ENCODE measurements at regions not wholly inside any gene's neighbourhood (a gene's known extent, or its start where the extent isn't known, plus 50 kb on each side); places are given as distances from the start of the nearest gene placed in this dataset.

DNA sequence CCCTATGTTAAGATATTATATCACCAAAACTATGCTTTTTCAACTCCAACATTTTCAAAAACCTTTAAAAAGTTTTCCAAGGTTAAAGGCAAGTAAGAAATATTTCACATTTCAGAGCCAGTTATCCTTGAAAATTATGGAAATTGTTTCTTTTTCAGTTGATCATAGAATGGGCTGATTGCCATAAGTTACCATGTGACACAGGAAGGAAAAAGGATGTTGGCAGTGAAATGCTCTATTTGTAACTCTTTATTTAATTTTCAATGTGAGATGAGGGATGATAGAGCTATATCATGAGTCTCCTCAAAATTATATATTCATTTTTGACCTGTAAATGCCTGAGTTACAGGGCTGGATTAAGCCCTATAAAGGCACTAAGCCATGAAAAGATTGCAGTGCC is 93.0 kb upstream of the PLS3 start:
- H4K20me1 ChIP-seq (ENCODE audit: low read length), result no peaks in the 10 kb centered on the region
- H3K36me3 ChIP-seq (ENCODE audit: low read depth, low read length), result no peaks in the 10 kb centered on the region
- no peaks in the 10 kb centered on the region for H3K4me1 ChIP-seq (ENCODE audit: insufficient read depth, low read length)
- no peak for TF ChIP-seq EZH2phosphoT487 (IDR thresholded peaks at IDR 0.05; ENCODE audit: borderline replicate concordance, low read length)
- TF ChIP-seq, protein P1, sequence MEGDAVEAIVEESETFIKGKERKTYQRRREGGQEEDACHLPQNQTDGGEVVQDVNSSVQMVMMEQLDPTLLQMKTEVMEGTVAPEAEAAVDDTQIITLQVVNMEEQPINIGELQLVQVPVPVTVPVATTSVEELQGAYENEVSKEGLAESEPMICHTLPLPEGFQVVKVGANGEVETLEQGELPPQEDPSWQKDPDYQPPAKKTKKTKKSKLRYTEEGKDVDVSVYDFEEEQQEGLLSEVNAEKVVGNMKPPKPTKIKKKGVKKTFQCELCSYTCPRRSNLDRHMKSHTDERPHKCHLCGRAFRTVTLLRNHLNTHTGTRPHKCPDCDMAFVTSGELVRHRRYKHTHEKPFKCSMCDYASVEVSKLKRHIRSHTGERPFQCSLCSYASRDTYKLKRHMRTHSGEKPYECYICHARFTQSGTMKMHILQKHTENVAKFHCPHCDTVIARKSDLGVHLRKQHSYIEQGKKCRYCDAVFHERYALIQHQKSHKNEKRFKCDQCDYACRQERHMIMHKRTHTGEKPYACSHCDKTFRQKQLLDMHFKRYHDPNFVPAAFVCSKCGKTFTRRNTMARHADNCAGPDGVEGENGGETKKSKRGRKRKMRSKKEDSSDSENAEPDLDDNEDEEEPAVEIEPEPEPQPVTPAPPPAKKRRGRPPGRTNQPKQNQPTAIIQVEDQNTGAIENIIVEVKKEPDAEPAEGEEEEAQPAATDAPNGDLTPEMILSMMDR (conservative IDR thresholded peaks at IDR 0.05; ENCODE audit: low read depth, low read length), result no peak
- TF ChIP-seq EZH2 (IDR thresholded peaks at IDR 0.05; ENCODE audit: low read length, unreplicated experiment), result no peak
- ATAC-seq (no peak), DNase-seq (no peak)
- no peak overlapping the region for H2AFZ ChIP-seq (ENCODE audit: low read length)
- H3K9ac ChIP-seq (ENCODE audit: low read length), result no peak overlapping the region
- no peak overlapping the region for H3K4me2 ChIP-seq (ENCODE audit: low read length)
- H3K9me3 ChIP-seq (ENCODE audit: low read length), result no peaks in the 10 kb centered on the region
- no TSS peak for BruUV-seq (replicated peaks)
- no peaks in the 10 kb centered on the region for H3K9me2 ChIP-seq (replicated peaks; ENCODE audit: low read length)
- no peaks in the 10 kb centered on the region for H3K79me2 ChIP-seq (ENCODE audit: low read length)
- H3K27ac ChIP-seq (ENCODE audit: low read length), result no peak overlapping the region
- no peaks in the 10 kb centered on the region for H3K27me3 ChIP-seq (ENCODE audit: low read length)
- no peak overlapping the region for H3K4me3 ChIP-seq (ENCODE audit: low read length)
- intact Hi-C loops (cut with micrococcal nuclease), result no loop called here
- CTCF ChIA-PET, result no interaction called here
- H3F3A ChIP-seq (ENCODE audit: low read length, unreplicated experiment), result no peaks in the 10 kb centered on the region
- POLR2A ChIA-PET (ENCODE audit: unreplicated experiment), result no interaction called here

DNA sequence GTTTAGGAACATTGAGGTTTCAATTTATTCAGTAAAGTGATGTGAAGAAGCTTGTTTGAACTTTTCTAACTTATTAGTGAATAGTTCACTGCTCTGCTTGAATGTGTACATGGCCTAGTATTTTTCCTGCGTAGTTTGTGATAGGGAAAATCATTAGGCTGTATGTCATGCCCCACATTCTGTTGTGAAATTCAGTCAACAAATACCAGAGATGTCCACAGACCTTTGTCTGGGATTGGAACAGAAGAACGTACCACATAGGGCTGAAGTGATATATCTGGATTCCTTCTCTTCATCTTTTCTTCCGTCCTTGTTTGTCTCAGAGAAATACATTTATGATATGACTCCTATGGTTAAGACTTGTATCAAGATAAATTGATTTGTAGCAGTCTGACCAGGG is 88.8 kb upstream of the PLS3 start:
- POLR2A ChIA-PET (ENCODE audit: unreplicated experiment), result no interaction called here
- Histone ChIP-seq H3K79me2 (ENCODE audit: low read length) (no peaks in the 10 kb centered on the region), H3K27me3 (ENCODE audit: low read length) (no peaks in the 10 kb centered on the region), H3K4me3 (ENCODE audit: low read length) (no peak overlapping the region), H3K9ac (ENCODE audit: low read length) (no peak overlapping the region), H3K27ac (ENCODE audit: low read length) (no peak overlapping the region), H4K20me1 (ENCODE audit: low read length) (no peaks in the 10 kb centered on the region), H2AFZ (ENCODE audit: low read length) (no peak overlapping the region), H3F3A (ENCODE audit: low read length, unreplicated experiment) (no peaks in the 10 kb centered on the region), H3K36me3 (ENCODE audit: low read depth, low read length) (no peaks in the 10 kb centered on the region), H3K4me2 (ENCODE audit: low read length) (no peak overlapping the region), H3K9me3 (ENCODE audit: low read length) (no peaks in the 10 kb centered on the region), H3K9me2 (replicated peaks; ENCODE audit: low read length) (no peaks in the 10 kb centered on the region), H3K4me1 (ENCODE audit: insufficient read depth, low read length) (no peaks in the 10 kb centered on the region)
- no TSS peak for BruUV-seq (replicated peaks)
- intact Hi-C loops (cut with micrococcal nuclease), result no loop called here
- DNase-seq (no peak), ATAC-seq (no peak)
- TF ChIP-seq EZH2phosphoT487 (IDR thresholded peaks at IDR 0.05; ENCODE audit: borderline replicate concordance, low read length) (no peak), EZH2 (IDR thresholded peaks at IDR 0.05; ENCODE audit: low read length, unreplicated experiment) (no peak)
- TF ChIP-seq, protein P1 (conservative IDR thresholded peaks at IDR 0.05; ENCODE audit: low read depth, low read length), result no peak
- CTCF ChIA-PET, result no interaction called here

DNA sequence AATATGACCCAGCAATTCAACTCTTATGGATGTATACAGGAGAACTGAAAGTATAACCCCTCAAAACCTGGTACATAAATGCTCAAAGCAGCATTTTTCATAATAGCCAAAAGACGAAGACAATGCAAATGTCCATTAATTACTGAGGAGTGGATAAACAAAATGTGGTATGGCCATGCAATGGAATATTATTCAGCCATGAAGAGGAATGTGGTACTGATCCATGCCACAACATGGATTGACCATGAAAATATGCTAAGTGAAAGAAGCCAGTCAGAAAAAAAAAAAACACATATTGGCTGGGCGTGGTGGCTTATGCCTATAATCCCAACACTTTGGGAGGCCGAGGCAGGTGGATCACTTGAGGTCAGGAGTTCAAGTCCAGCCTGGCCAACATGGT is 74.5 kb upstream of the PLS3 start:
- ChIA-PET CTCF (no interaction called here), POLR2A (ENCODE audit: unreplicated experiment) (no interaction called here)
- H3K9ac ChIP-seq (ENCODE audit: low read length), result no peak overlapping the region
- no peaks in the 10 kb centered on the region for H3K9me3 ChIP-seq (ENCODE audit: low read length)
- intact Hi-C loops (cut with micrococcal nuclease), result no loop called here
- no peak overlapping the region for H3K4me2 ChIP-seq (ENCODE audit: low read length)
- H3K9me2 ChIP-seq (replicated peaks; ENCODE audit: low read length), result no peaks in the 10 kb centered on the region
- no peaks in the 10 kb centered on the region for H3K79me2 ChIP-seq (ENCODE audit: low read length)
- H3K27me3 ChIP-seq (ENCODE audit: low read length), result no peaks in the 10 kb centered on the region
- no peaks in the 10 kb centered on the region for H3K4me1 ChIP-seq (ENCODE audit: insufficient read depth, low read length)
- no peak overlapping the region for H3K4me3 ChIP-seq (ENCODE audit: low read length)
- DNase-seq (no peak), ATAC-seq (no peak)
- BruUV-seq (replicated peaks), result no TSS peak
- H3F3A ChIP-seq (ENCODE audit: low read length, unreplicated experiment), result no peaks in the 10 kb centered on the region
- no peak overlapping the region for H2AFZ ChIP-seq (ENCODE audit: low read length)
- no peaks in the 10 kb centered on the region for H3K36me3 ChIP-seq (ENCODE audit: low read depth, low read length)
- H4K20me1 ChIP-seq (ENCODE audit: low read length), result no peaks in the 10 kb centered on the region
- H3K27ac ChIP-seq (ENCODE audit: low read length), result no peak overlapping the region
- TF ChIP-seq EZH2phosphoT487 (IDR thresholded peaks at IDR 0.05; ENCODE audit: borderline replicate concordance, low read length) (no peak), EZH2 (IDR thresholded peaks at IDR 0.05; ENCODE audit: low read length, unreplicated experiment) (no peak)
- TF ChIP-seq, protein P1 (conservative IDR thresholded peaks at IDR 0.05; ENCODE audit: low read depth, low read length), result no peak

Measured in PC-3 (cell line).